Smooth muscle cell of the brain vasculature (primary cell): ENCODE measurements at regions not wholly inside any gene's neighbourhood (a gene's known extent, or its start where the extent isn't known, plus 50 kb on each side); places are given as distances from the start of the nearest gene placed in this dataset.

Source experiments
- DNase-seq: peaks from one replicate; pipeline ENCODE4 v3.0.0-alpha.2; 2012; ENCODE audit warnings: low read depth, low spot score

DNA sequence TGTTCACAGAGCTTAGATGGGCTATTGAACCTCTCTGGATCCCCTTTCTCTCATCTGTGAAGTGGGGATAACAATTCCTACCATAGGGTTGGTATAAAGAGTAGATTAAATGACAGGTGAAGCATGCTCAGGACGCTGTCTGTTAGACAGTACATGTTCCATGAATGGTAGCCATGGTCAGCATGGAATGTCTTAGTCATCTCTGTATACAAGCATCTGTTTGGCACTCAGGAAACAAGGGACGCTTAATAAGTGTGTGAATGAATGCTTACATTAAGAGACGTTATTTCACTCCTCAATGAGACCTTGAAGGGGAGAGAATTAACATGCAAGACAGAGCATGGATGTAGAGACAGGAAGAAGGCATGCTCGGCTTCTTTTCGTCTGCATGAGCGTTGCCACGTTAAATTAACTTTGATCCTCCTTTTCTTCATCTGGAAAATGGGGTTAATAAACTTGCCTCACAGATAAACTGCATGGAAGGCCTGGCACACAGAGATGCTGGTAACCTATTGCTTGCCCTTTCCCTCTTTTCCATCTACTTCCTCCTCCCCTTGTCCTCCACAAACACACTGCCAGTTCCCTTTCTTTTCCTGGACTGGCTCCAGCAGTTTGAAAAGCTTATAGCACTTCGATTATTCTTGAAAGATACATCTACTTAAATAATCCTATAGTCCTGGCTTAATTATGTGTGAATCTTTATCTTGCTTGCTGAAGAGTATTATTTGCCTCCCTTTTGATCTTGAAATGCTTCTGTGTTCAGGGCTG lies 267.2 kb upstream of the MTNR1B start:
- no peak for DNase-seq

DNA sequence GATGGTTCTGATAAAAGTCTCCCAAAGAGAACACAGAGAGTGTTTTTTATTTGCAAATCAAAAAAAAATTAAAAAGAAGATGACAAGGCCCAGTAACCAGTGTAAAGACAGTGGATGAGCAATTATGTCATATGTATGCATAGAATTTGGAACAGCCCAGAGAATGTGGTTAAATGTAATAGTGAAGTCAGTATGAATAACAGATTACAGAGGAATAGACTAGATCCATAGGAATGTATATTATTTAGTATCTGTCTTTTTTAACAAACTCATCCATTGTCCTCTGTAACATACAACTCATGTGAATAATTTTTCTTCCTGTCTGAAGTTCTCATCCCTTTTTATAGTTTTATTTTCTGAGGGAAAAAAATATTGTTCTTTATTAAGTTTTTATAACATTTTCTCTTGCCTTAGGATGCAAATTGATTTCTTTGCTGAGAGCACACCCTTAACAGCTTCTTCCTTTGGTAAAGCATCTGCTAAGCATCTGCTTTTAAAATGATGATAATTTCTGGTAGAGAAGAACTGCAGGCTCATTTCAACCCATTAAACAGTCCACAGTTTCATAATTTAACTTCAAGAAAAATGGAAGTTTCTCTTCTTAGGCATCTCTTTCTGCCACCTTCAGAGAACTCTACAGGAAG lies 266.5 kb upstream of the MTNR1B start:
- DNase-seq: no peak

DNA sequence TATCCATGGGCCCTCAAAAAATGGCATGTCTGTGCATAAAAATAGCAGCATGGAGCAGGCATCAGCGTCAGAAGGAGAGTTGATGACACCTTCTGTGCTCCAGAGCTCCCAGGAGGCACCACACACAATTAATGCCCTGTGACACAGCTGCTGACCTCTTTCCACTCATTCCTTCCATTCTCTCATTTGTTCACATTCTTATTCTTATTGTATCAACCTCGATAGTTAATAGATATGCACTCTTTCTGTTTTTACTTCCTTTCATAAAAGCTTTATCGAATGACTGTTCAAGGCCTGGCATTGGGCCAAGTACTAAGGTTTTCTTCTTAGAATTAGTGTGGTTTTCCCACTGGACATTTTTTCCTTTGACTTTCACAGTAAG lies 266.0 kb upstream of the MTNR1B start:
- DNase-seq: no peak

DNA sequence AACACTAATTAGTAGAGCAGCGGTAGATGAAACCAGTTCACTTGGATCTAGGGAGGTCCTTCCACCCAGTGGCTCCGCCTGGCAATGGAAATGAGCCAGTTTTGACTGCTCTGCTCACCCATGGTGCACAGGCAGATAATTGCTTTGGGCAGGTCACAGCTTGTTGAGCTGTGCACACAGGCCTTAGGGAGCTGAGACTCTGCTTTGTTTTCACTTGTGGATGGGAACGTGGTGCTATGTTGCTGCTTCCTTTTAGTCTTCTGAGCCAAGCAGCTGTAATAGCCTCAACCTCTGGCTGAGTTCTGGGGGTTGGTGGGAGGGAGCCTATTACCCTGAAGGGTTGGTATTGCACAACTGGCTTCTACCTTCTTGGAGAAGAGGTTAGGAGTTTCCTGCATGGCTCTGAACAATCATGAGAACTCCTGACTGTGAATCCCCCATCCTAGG lies 262.3 kb upstream of the MTNR1B start:
- no peak for DNase-seq

DNA sequence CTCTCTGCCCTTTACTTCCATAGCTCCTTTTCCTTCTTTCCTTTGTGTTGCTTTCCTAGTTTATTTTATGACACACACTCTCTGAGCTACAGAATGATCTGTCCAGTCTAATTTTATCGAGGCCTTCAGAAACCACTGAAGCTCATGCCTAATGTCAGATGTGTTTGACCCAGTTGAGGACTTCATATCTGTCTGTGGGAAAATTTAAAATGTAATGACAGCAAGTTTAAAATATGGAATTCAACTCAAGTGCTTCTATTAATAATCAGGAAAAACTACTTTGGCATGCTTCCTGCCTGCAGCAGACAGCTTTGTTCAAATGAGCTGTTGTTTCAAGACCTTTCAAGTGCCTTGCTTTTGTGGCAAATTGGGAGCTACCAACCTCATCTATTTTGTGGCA lies 261.8 kb upstream of the MTNR1B start:
- DNase-seq: no peak

DNA sequence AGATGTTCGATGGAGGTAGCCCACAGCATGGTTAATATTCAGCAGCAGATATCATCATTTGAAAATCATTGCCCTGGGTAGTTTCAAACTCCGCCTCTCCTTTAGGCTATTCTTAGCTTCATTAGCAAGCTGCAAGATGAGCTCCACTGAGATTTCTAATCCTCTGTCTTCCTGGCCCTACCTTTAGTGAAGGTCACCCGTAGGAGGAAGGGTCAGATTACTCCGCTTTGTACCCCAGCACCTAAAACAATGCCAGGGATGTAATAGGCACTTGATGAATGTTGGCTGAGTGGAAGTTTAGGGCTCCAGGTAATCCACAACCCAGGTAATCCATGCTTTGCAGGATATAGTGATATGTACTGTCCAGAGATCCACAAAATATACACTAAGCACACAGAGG lies 260.1 kb upstream of the MTNR1B start:
- no peak for DNase-seq

DNA sequence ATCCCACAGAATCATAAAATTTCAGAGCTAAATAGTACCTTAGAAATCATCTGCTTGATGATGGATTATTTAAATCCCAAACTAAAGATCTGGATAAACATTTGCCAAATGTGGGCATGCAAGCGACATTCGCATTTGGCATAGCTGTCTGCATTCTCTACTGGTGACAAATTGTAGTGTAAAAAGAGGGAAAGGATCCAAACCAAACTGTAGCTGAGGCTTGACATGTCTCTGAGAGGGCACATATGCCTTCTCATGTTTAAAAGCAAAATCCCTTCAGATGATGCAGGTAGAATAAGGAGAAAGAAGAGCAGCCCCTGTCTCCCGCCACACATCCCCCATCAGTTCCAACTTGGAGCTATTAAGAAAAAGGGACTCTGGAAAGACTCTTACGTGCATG lies 257.5 kb upstream of the MTNR1B start:
- DNase-seq: no peak

DNA sequence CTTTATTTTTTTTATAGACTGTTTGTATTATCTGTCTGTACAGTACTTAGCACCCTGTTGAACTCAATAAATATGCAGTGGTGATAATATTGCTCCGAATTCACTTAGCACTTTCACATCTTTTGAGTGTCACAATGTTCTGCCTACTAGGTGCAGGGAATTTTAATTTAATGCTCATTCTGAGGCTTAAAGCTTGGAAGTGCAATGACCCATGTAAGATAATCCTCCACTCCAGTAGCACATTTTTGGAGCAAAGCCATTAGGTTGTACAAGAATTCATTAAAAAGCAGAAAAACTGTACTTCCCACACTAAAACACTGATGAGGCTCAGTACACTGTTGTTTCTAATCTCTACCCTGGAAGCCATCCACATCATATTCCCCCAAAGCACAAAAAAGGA lies 255.3 kb upstream of the MTNR1B start:
- no peak for DNase-seq

DNA sequence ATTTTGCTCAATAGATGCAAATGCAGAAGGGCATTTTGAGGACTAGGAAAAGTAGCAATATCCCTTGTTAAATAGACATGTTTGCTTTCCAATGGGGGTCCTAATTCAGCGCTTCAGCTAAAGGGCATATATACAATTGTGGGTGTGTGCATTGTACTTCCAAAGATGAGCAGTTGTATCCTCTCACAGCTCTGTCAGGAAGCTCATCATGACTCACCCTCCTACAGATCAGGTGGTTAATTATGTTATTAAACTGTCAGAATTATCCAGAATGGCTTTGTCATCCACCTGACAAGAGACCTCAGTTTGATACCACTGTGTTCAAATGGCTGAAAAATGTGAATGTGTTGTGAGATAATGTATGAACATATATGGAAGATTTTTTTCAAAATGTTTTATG lies 252.2 kb upstream of the MTNR1B start:
- DNase-seq: no peak

DNA sequence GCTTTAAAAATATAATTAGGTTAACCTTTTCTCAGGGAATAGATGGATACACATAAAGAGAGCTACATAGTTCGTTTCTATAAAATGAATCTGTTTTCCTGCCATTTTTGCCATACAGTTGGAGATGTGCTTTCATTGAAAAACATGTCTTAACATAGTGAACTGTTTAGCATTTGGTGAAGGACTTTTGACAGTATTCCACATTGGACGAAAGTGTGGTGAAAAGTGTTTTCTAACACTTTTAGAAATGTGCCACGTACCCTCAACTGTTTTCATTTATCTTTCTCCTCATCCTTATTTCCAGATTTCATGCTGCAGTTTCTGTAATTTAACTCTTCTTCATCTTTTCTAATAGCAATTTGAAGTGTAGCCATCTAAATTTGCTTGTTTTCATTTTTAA lies 249.1 kb upstream of the MTNR1B start:
- no peak for DNase-seq

DNA sequence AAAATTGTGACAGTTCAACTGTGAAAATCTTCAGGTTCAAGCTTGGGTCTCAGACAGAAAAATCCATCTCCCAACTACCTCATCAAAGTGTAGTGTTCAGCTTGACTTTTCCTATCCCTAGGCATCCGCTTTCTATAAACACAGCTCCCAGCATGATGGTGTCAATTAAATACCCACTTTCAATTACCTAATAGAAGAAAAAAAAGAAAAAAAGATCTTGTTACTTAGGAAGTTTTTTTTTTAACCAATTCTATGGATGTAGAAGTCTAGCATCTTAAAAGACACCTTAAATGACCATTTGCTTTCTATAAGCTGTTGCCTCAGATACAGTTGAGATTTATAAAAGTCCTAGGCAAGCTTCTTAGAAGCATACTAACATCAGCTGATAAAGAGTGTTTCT lies 244.1 kb upstream of the MTNR1B start:
- DNase-seq: no peak

DNA sequence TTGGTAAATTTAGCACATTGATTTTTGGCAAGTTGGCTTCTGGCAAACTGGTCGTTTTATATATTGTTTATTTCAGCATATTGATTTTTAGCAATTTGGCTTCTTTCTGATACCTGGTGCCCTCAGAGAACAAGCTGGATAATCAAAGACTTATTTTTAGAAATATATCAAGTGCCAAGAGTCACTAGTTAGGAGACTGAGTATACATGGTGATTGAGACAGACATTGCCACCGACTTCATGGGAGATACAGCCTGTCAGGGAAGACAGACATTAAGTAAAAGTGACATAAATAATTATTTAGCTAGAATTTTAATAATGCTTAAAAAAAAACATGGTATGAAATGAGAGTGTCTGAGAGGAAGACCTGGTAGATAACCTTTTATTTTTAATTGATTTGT lies 242.3 kb upstream of the MTNR1B start:
- no peak for DNase-seq

DNA sequence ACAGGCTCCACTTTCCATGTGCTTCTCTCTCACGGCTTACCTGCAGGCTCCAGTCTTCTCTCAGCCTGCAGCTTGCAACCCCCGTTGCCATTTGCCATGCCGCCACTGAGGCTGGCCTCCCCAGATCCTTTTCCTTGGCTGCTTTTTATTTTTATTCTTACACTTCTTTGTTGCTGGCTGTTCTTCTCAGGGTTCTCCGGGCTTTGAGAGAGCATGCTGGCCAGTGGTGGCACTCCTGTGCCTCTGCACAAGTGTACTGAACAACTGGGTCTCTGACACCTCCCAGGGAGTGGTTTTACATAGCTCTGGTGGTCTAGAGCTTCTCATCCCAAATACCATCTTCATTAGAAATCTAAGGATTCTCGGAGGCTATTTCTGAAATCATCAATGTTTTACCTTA lies 241.7 kb upstream of the MTNR1B start:
- no peak for DNase-seq

DNA sequence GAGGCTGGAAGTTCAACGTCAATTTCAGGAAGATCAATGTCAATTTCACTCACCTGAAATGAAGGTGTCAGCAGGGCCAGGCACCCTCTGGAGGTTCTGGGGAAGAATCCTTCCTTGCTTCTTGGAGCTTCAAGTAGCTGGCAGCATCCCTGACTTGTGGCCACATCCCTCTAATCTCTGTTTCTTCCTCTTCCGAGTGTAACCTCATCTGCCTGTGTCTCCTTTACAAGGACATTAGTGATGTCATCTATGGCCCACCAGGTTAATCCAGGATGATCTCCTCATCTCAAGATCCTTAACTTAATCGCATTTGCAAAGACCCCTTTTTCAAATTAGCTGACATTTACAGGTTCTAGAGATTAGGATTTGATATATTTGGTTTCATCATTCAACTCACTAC lies 240.8 kb upstream of the MTNR1B start:
- DNase-seq: no peak

DNA sequence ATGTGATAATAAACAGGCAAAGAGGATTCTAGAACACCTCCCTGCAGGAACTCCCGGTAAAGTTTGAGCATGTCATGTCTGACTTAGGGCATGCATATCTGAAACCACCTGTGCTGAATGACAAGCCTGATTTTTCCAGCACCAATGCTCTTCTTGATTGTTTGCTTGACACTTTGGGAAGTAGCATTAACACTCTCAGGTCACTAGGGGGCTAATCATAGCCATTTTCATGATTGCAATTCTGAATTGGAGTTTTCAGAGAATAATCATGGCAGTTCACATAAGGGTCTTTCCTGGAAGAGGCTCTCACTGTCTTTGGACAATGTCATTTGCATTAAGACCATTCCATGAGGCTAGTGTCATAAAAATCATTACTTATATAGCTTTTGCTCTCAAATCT lies 234.4 kb upstream of the MTNR1B start:
- no peak for DNase-seq

DNA sequence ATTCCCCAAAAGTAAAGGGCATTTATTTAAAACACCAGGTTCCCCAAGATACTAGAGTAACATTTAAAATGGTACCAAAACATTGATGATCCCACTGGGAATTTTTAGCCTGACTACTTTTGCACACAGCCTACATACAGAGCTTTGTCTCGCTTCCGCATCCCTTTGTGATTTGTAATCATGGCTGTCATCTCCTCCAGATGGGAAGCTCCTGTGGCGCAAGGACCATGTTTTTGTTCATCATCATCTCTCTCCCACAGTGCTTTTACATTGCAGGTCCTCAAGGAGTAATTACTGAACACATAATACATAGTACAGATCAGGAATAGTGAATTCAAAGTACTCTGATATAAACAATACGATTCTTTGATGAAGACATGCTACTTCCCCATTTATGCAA lies 231.2 kb upstream of the MTNR1B start:
- DNase-seq: no peak

DNA sequence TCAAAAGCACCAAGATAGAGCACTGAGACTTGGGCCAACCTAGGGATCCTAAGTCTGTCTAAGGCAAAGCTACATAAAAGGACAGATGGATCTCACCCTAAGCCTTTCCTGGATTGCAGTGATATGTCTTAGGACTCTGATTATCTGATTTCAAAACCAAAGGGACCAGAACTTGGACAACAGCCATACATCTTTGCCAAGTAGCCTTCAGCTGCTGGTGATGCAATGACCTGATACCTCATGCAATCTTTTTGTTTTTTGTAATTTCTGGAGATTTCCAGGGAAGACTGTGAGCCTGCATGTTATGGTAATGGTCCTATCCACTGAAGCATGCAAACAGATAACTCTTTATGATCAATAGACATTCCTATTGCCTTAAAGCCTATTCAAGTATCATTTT lies 230.4 kb upstream of the MTNR1B start:
- no peak for DNase-seq

DNA sequence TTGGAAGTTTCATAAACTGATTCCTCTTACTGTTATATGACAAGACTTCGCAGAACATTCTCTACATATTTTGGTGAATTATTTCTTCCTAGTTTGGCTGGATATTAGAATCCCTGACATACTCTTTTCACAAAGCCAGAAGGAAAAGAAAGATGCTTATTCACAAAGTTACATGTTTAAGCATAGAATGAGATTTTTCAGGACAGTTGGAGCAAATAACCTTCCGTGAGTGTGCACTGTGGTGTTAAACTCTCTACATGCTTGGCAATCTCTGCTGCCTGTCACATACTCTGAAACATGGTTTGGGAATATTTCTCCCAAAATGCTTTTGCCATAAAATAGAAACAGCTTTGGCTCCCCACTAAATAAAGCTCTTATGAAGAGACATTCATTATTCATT lies 230.0 kb upstream of the MTNR1B start:
- no peak for DNase-seq

DNA sequence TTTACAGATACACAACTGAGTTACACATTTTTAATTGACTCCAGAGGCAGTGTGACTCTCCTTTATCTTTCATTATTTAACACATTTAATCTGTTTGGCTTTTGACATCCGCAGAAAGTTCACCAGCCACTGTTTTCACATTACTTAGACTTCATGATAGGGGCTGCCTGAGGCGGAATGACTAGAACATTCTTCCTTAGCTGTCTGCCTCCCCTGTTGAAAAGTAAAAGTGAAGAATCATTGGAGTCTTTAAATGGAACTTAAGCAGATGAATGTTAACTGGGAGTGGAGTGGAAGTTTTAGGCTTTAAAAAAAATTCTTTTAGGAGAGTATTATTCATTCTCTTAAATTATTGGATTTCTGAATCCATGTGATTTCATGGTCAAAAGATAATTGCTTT lies 229.2 kb upstream of the MTNR1B start:
- no peak for DNase-seq

DNA sequence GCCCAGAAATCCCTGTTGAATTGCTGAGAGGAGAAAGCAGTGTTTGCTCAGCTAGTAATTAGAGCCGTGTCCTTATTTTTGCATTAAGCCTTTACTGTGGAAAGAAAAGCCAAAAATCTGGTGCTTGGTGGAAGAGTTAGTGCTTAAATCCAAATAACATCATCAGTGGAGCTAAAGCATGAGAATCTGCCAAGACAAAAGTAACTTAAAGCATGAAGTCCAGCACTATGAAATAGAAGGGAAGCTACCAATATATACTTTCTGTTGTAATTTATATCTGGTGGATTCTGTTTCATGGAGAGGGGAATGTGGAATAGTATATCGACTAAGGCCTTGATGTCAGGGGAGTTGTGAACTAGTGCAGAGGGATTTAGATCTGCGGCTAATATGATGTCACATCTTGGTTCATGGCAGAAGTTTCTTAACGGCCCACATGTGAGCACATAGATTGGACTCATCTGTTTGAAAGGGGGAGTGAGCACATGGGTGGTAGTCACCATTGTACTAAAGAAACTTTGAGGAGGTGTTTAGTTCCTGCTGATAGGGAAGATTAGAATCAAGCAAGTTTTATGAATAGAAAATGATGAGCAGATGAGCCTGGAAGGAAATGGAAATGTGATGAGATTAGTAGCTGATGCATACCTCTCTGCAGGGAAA lies 224.4 kb upstream of the MTNR1B start:
- no peak for DNase-seq

DNA sequence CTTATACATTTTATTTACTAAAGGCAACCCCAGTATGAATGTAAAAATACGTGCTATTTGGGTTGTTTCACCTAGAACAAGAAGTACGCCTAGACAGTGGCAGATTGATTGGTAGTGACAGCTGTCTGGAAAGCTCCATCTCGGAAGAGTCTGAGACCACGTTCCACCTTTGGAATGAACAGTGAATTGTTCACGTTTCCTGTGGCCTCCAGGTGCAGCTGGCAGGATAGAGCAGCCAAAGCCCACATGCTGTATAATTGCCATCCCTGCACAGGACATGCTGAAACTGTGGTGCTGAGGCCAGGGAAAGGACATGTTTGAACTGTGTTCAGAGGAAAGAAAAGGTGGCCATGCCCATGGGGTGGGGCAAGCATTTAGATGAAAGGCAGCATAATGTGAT lies 218.7 kb upstream of the MTNR1B start:
- no peak for DNase-seq

DNA sequence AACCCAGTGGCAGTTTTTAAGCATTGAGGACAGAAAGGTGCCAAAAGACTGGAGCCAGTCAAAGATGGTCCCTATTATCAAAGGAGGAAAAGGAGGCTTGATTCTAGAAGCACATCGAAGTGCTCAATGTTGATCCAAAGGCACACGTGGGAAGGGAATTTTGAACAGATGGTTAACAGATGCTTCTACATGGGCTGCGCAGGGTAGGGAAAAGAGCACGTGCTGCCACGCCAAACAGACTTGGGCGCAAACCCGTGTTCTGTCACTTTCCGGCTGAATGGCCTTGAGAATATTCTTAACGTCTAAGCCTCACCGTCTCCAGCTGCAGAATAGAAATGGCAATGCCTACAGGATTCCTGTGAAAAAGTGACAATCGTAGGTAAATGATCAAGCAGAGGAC lies 217.9 kb upstream of the MTNR1B start:
- DNase-seq: no peak

DNA sequence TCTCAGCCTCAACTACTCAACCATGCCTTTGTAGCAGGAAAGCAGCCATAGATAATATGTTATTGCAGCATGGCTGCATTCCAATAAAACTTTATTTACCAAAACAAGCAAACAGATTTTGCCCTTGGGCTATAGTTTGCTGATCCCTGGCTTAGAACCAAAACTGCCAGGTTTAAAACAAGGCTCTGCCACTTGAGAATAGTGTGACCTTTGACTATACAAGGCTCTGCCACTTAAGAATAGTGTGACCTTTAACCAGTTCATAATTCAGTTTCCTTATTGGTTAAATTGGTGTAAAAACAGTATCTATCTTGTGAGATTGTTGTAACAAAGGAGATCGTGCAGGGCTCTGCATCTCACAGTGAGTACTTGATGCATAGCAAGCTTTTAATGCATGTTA lies 217.3 kb upstream of the MTNR1B start:
- DNase-seq: no peak
